GM12878 (cell line): ENCODE measurements at regions not wholly inside any gene's neighbourhood (a gene's known extent, or its start where the extent isn't known, plus 50 kb on each side); places are given as distances from the start of the nearest gene placed in this dataset.

Experiments
- BACH1 ChIP-seq: fragments of 450-650 bp; IDR thresholded peaks from 2 replicates; pipeline ENCODE4 v1.6.1; 2017; ENCODE audit warnings: mild to moderate bottlenecking, borderline replicate concordance
- CEBPB ChIP-seq, 2 experiments: fragments of 150-350 bp in 1 of 2; IDR thresholded peaks; 2 replicates each; pipeline ENCODE4 v1.6.1; 2012 to 2014; ENCODE audit warnings: low read depth in 2 of 2, low read length in 2 of 2, borderline replicate concordance in 1 of 2, inconsistent platforms in 1 of 2
- CREM ChIP-seq: IDR thresholded peaks from 2 replicates; pipeline ENCODE4 v1.6.1; 2014; ENCODE audit warnings: antibody characterized with exemption, low read depth
- CUX1 ChIP-seq: IDR thresholded peaks from 2 replicates; pipeline ENCODE4 v1.6.1; 2012; ENCODE audit warnings: improper control_type of control experiment, low read depth, low read length; ENCODE audit not compliant: insufficient replicate concordance
- FOXM1 ChIP-seq: IDR thresholded peaks from 2 replicates; pipeline ENCODE4 v1.6.1; 2012; ENCODE audit warnings: low read depth, mild to moderate bottlenecking, inconsistent platforms, low read length, moderate library complexity
- GATAD2B ChIP-seq: fragments of 450-650 bp; conservative IDR thresholded peaks from 2 replicates; pipeline ENCODE4 v1.6.1; 2017; ENCODE audit warnings: low read depth, mild to moderate bottlenecking, moderate library complexity
- HCFC1 ChIP-seq: fragments of 150-350 bp; IDR thresholded peaks from 2 replicates; pipeline ENCODE4 v1.6.1; 2014; ENCODE audit warnings: low read length
- KLF5 ChIP-seq: fragments of 450-650 bp; IDR thresholded peaks from 2 replicates; pipeline ENCODE4 v1.6.1; 2014; ENCODE audit warnings: mild to moderate bottlenecking; ENCODE audit not compliant: partially characterized antibody
- MYB ChIP-seq: fragments of 150-350 bp; IDR thresholded peaks from 2 replicates; pipeline ENCODE4 v1.6.1; 2014; ENCODE audit warnings: mild to moderate bottlenecking, low read depth, low read length, borderline replicate concordance
- MYC ChIP-seq: IDR thresholded peaks from 2 replicates; pipeline ENCODE4 v1.6.1; 2011; ENCODE audit warnings: mild to moderate bottlenecking, low read length, moderate library complexity, inconsistent platforms; ENCODE audit not compliant: insufficient read depth, insufficient replicate concordance, insufficient read length, severe bottlenecking
- NR2C1 ChIP-seq: fragments of 450-650 bp; IDR thresholded peaks from 2 replicates; pipeline ENCODE4 v1.6.1; 2017; ENCODE audit warnings: antibody characterized with exemption, mild to moderate bottlenecking, moderate library complexity
- SPI1 ChIP-seq: IDR thresholded peaks from 2 replicates; pipeline ENCODE4 v1.6.1; 2011; ENCODE audit warnings: low read depth, mild to moderate bottlenecking, low read length, moderate library complexity, borderline replicate concordance; ENCODE audit not compliant: insufficient read depth
- STAT1 ChIP-seq: fragments of 450-650 bp; conservative IDR thresholded peaks from 2 replicates; pipeline ENCODE4 v1.6.1; 2014; ENCODE audit warnings: antibody characterized with exemption, mild to moderate bottlenecking
- ZBTB11 ChIP-seq: fragments of 450-650 bp; formaldehyde crosslinking; IDR thresholded peaks from 2 replicates; pipeline ENCODE4 v1.5.0; 2022; ENCODE audit warnings: mild to moderate bottlenecking, missing genetic modification characterization
- ZNF384 ChIP-seq: IDR thresholded peaks from 2 replicates; pipeline ENCODE4 v1.6.1; 2012; ENCODE audit warnings: low read depth, mild to moderate bottlenecking, low read length, improper control_type of control experiment, borderline replicate concordance
- ZSCAN29 ChIP-seq: fragments of 450-650 bp; IDR thresholded peaks from 2 replicates; pipeline ENCODE4 v1.6.1; 2017; ENCODE audit warnings: mild to moderate bottlenecking, moderate library complexity
- ZZZ3 ChIP-seq: IDR thresholded peaks from 2 replicates; pipeline ENCODE4 v1.6.1; 2011; ENCODE audit warnings: low read depth; ENCODE audit not compliant: control insufficient read depth, insufficient read length
- TF ChIP-seq, protein P1 (sequence below), 3 experiments: IDR thresholded peaks in 2 of 3; conservative IDR thresholded peaks in 1 of 3; 2 replicates each; pipeline ENCODE4 v1.5.1; 2011; ENCODE audit warnings: low read depth in 3 of 3, low read length in 3 of 3, mild to moderate bottlenecking in 3 of 3, control low read depth in 2 of 3, moderate library complexity in 2 of 3, inconsistent platforms in 1 of 3, mixed read lengths in 1 of 3; ENCODE audit not compliant: control insufficient read depth in 2 of 3, insufficient read depth in 1 of 3; ENCODE audit errors: extremely low read depth in 1 of 3

GRCh38 chr11:116073854-116074837 is 569.9 kb upstream of the CADM1 start (continued):
- peak; percentile 65 for TF ChIP-seq CUX1
- no peak for TF ChIP-seq SPI1
- TF ChIP-seq GATAD2B: 0 out of 2 replicates have a peak, but pooled peaks have one; percentile 35
- no peak for TF ChIP-seq CEBPB (IDR thresholded peaks at IDR 0.05; ENCODE audit: borderline replicate concordance in 1 of 2, low read depth in 2 of 2, low read length in 2 of 2)
- TF ChIP-seq ZSCAN29: no peak
- TF ChIP-seq NR2C1: peak; percentile 39; the same call in 1 of the 2 replicates
- TF ChIP-seq ZZZ3: no peak
- TF ChIP-seq MYB: no peak
- TF ChIP-seq FOXM1: peak; percentile 91
- peak; percentile 25; the same call in 1 of the 2 replicates for TF ChIP-seq STAT1
- peak; percentile 89 for TF ChIP-seq CREM
- peak; percentile 70; the same call in 1 of the 2 replicates for TF ChIP-seq BACH1
- TF ChIP-seq ZNF384: no peak
- TF ChIP-seq KLF5: peak; percentile 89
- TF ChIP-seq HCFC1: no peak
- no peak for TF ChIP-seq MYC
- TF ChIP-seq, protein P1, sequence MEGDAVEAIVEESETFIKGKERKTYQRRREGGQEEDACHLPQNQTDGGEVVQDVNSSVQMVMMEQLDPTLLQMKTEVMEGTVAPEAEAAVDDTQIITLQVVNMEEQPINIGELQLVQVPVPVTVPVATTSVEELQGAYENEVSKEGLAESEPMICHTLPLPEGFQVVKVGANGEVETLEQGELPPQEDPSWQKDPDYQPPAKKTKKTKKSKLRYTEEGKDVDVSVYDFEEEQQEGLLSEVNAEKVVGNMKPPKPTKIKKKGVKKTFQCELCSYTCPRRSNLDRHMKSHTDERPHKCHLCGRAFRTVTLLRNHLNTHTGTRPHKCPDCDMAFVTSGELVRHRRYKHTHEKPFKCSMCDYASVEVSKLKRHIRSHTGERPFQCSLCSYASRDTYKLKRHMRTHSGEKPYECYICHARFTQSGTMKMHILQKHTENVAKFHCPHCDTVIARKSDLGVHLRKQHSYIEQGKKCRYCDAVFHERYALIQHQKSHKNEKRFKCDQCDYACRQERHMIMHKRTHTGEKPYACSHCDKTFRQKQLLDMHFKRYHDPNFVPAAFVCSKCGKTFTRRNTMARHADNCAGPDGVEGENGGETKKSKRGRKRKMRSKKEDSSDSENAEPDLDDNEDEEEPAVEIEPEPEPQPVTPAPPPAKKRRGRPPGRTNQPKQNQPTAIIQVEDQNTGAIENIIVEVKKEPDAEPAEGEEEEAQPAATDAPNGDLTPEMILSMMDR (IDR thresholded peaks at IDR 0.05 in 2 of 3, conservative IDR thresholded peaks at IDR 0.05 in 1 of 3; ENCODE audit: control insufficient read depth in 2 of 3, extremely low read depth in 1 of 3, insufficient read depth in 1 of 3, low read depth in 3 of 3, low read length in 3 of 3): peak in 1 of 3 experiments; percentile 17; a peak in 1 of 6 replicates
- no peak for TF ChIP-seq ZBTB11
